Skeletal muscle satellite cell (primary cell): ENCODE measurements at regions not wholly inside any gene's neighbourhood (a gene's known extent, or its start where the extent isn't known, plus 50 kb on each side); places are given as distances from the start of the nearest gene placed in this dataset.

Source experiments
- H3K27me3 ChIP-seq: 2 replicates; pipeline ENCODE4 v1.7.0; 2013; ENCODE audit warnings: low read length; ENCODE audit not compliant: control insufficient read depth, insufficient read depth
- H3K36me3 ChIP-seq: 2 replicates; pipeline ENCODE4 v1.7.0; 2013; ENCODE audit warnings: mild to moderate bottlenecking, control low read depth, low read length; ENCODE audit not compliant: insufficient read depth
- H3K4me1 ChIP-seq: 2 replicates; pipeline ENCODE4 v1.7.0; 2013; ENCODE audit warnings: low read length; ENCODE audit not compliant: control insufficient read depth, insufficient read depth
- H3K4me2 ChIP-seq: 2 replicates; pipeline ENCODE4 v1.7.0; 2013; ENCODE audit warnings: mild to moderate bottlenecking, low read length
- H3K4me3 ChIP-seq: 2 replicates; pipeline ENCODE4 v1.7.0; 2013; ENCODE audit warnings: low read length
- H3K9ac ChIP-seq: 2 replicates; pipeline ENCODE4 v1.7.0; 2013; ENCODE audit warnings: mild to moderate bottlenecking, low read depth, low read length, moderate library complexity
- H3K9me3 ChIP-seq: replicated peaks from 2 replicates; pipeline ENCODE4 v1.7.0; 2013; ENCODE audit warnings: mild to moderate bottlenecking, control low read depth, low read length

DNA sequence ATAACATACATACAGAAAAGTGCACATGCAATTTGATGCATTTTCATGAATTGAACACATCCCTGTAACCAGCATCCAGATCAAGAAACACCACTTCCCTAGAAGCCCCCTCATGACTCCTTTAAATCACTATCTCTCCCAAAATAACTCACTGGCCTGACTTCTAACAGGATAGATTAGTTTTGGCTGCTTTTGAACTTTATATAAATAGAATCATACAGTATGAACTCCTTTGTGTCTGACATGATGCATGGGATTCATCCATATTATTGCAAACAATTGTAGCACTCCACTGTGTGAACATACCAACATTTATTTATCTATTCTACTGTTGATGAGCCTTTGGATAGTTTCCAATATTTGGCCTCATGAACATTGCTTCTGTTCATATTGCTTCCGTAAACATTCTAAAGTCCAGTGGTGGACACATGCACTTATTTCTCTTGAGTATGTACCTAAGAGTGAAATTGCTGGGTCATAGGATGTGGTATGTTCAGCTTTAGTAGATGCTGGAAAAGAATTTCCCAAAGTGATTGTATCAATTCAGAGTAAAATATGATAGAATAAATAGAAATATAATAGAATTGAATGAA is 148.7 kb upstream of the GDNF start:
- Histone ChIP-seq H3K4me2 (no peak overlapping the region), H3K4me3 (no peak overlapping the region), H3K9me3 (no peaks in the 10 kb centered on the region), H3K9ac (no peak overlapping the region), H3K27me3 (peaks cover 39% of the 10 kb centered on the region), H3K36me3 (no peaks in the 10 kb centered on the region), H3K4me1 (no peaks in the 10 kb centered on the region)

DNA sequence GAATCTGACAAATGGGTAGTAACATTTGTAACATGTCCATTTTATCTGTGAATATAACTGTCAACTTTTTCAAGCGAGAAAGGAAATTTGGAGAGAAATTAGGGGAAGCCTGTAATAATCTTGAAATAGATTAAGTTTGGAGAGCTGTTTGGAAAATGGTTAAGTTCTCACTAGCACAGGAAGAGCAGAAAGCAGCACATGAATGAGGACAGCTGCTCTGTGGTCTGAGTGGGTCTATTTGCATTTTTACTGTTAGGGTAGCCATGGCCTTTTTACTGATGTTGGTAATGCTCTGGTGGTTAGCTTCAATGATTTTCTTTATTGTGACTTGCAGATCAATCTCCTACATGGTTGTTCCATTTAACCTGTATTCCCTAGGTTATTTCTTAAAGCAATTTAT is 144.5 kb upstream of the GDNF start:
- Histone ChIP-seq H3K4me1 (no peaks in the 10 kb centered on the region), H3K4me2 (no peak overlapping the region), H3K9me3 (no peaks in the 10 kb centered on the region), H3K9ac (no peak overlapping the region), H3K27me3 (peaks cover 21% of the 10 kb centered on the region), H3K36me3 (no peaks in the 10 kb centered on the region), H3K4me3 (no peak overlapping the region)

DNA sequence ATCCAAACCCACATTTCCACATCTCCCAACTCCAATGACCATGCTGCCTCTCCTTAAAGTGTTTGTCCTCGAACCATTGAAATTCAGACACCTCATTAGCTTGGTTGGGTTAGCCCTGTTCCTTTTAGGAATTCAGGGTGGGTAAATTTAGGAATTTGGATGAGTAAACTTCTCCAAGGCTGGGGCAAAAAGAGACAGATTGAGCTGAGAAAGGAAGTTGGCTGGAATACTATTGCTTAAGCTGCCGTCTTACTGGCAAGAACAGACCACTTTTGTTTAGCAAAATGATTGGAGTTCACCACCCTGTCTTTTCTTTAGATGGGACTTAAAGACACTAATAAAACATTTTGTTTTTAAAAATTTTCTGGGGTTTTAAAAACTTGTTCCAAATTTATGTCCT is 143.6 kb upstream of the GDNF start:
- no peak overlapping the region for H3K4me3 ChIP-seq
- H3K4me2 ChIP-seq, result no peak overlapping the region
- no peak overlapping the region for H3K9ac ChIP-seq
- no peaks in the 10 kb centered on the region for H3K36me3 ChIP-seq
- peaks cover 19% of the 10 kb centered on the region for H3K27me3 ChIP-seq
- no peaks in the 10 kb centered on the region for H3K4me1 ChIP-seq
- H3K9me3 ChIP-seq, result no peaks in the 10 kb centered on the region

DNA sequence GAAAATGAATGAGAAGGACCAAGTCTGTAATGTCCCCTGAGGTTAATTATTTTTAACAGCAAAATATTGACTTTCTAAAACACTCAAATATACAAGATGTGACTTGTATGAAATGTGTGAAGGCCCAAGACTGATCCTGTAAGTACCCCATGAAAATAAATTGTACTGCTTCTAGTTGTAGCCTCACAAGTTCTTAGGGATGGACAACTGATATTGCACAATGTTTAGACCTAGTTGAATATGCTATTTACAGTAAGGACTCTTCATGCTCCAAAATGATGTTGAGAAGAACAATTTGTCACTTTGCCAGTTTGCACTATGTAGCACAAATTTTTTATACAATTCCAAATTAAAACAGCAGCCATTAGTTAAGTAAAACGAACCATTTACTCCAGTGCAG is 139.7 kb upstream of the GDNF start:
- H3K4me3 ChIP-seq, result no peak overlapping the region
- no peaks in the 10 kb centered on the region for H3K36me3 ChIP-seq
- H3K9ac ChIP-seq, result no peak overlapping the region
- H3K27me3 ChIP-seq, result peaks cover 7% of the 10 kb centered on the region
- H3K4me2 ChIP-seq, result no peak overlapping the region
- no peaks in the 10 kb centered on the region for H3K9me3 ChIP-seq
- H3K4me1 ChIP-seq, result no peaks in the 10 kb centered on the region

GRCh38 chr5:37975531-37975930 is 135.7 kb upstream of the GDNF start:
- no peak overlapping the region for H3K4me3 ChIP-seq
- no peak overlapping the region for H3K4me2 ChIP-seq
- H3K9me3 ChIP-seq, result no peaks in the 10 kb centered on the region
- no peaks in the 10 kb centered on the region for H3K36me3 ChIP-seq
- no peaks in the 10 kb centered on the region for H3K4me1 ChIP-seq
- H3K9ac ChIP-seq, result no peak overlapping the region
- H3K27me3 ChIP-seq, result peaks cover 16% of the 10 kb centered on the region

GRCh38 chr5:37971483-37972024 is 131.7 kb upstream of the GDNF start:
- Histone ChIP-seq H3K4me2 (no peak overlapping the region), H3K9ac (no peak overlapping the region), H3K27me3 (peaks cover 38% of the 10 kb centered on the region), H3K36me3 (no peaks in the 10 kb centered on the region), H3K4me3 (no peak overlapping the region), H3K9me3 (no peaks in the 10 kb centered on the region), H3K4me1 (no peaks in the 10 kb centered on the region)

GRCh38 chr5:37966871-37967270 is 127.0 kb upstream of the GDNF start:
- Histone ChIP-seq H3K36me3 (no peaks in the 10 kb centered on the region), H3K4me2 (no peak overlapping the region), H3K27me3 (peaks cover 42% of the 10 kb centered on the region), H3K4me1 (no peaks in the 10 kb centered on the region), H3K4me3 (no peak overlapping the region), H3K9me3 (no peaks in the 10 kb centered on the region), H3K9ac (no peak overlapping the region)

- peaks cover 37% of the 10 kb centered on the region for H3K27me3 ChIP-seq
- no peaks in the 10 kb centered on the region for H3K36me3 ChIP-seq
- no peaks in the 10 kb centered on the region for H3K9me3 ChIP-seq
- H3K4me1 ChIP-seq, result no peaks in the 10 kb centered on the region
- no peak overlapping the region for H3K4me2 ChIP-seq
- H3K9ac ChIP-seq, result no peak overlapping the region
- no peak overlapping the region for H3K4me3 ChIP-seq
Measured at GRCh38 chr5:37966291-37966690, 126.5 kb upstream of the GDNF start.

DNA sequence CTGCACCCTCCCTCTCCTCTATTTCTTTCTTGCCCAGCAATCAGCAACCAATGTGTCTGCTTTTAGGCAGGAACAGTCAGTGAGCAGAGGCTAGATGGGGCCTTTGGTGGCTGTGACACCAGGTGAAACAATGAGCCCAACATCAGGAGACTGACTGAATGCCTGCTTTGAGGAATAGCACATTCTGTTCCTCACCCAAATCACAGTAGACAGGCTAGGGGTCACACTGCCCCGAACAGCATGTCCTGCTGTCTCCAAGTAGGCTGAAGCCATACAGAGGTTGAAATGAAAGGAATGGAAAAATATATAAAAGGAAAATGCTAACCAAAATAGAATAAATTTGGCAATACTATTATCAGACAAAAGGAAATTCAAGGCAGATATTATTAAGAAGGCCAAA is 122.5 kb upstream of the GDNF start:
- Histone ChIP-seq H3K4me1 (no peaks in the 10 kb centered on the region), H3K9me3 (peaks cover 10% of the 10 kb centered on the region), H3K27me3 (peaks cover 16% of the 10 kb centered on the region), H3K9ac (no peak overlapping the region), H3K4me2 (no peak overlapping the region), H3K36me3 (no peaks in the 10 kb centered on the region), H3K4me3 (no peak overlapping the region)

GRCh38 chr5:37957218-37957617 is 117.4 kb upstream of the GDNF start:
- no peaks in the 10 kb centered on the region for H3K36me3 ChIP-seq
- H3K27me3 ChIP-seq, result no peaks in the 10 kb centered on the region
- no peak overlapping the region for H3K9ac ChIP-seq
- no peaks in the 10 kb centered on the region for H3K4me1 ChIP-seq
- H3K9me3 ChIP-seq, result peaks cover 10% of the 10 kb centered on the region
- H3K4me3 ChIP-seq, result no peak overlapping the region
- no peak overlapping the region for H3K4me2 ChIP-seq

- Histone ChIP-seq H3K4me1 (no peaks in the 10 kb centered on the region), H3K36me3 (no peaks in the 10 kb centered on the region), H3K9ac (no peak overlapping the region), H3K27me3 (no peaks in the 10 kb centered on the region), H3K4me3 (no peak overlapping the region), H3K9me3 (peaks cover 10% of the 10 kb centered on the region), H3K4me2 (no peak overlapping the region)
Measured at GRCh38 chr5:37955748-37956147, 115.9 kb upstream of the GDNF start.

GRCh38 chr5:37954561-37954960 is 114.7 kb upstream of the GDNF start:
- Histone ChIP-seq H3K9me3 (peaks cover 10% of the 10 kb centered on the region), H3K9ac (no peak overlapping the region), H3K36me3 (no peaks in the 10 kb centered on the region), H3K27me3 (no peaks in the 10 kb centered on the region), H3K4me3 (no peak overlapping the region), H3K4me1 (no peaks in the 10 kb centered on the region), H3K4me2 (no peak overlapping the region)
